ENCODE measurements at regions not wholly inside any gene's neighbourhood (a gene's known extent, or its start where the extent isn't known, plus 50 kb on each side); places are given as distances from the start of the nearest gene placed in this dataset.

DNA sequence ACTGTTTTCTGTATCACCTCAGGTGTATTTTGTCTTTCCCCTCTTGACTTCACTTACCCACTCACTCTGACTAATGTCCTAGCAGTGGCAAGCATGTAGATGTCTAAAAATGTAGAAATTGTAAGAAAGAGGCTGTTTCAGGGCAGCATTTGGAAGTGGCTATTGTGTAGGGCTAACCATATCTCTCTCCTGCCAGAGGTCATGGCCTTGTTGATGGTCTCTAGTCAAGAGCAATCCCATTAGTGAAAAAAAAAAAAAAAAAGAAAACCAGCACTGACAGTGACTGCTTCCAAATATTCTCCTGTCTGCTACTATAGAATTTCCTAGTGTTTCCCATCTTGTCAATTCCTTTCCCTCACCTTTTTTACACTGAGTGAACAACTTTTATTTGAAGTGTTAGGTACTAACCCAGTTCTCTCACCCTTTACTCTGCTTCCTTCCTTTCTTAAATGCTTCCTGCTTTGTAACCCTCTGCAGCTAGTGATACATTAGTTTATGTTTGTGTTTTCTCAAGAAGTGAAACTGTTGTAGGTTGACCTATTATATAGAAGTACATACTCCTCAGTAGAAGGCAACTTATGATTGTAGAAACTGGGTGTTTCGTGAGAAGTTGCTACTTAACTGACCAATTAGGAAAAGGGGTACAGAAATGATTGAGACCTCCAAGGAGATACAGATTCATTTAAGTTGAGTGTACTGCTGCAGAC is 174.1 kb upstream of the PTPRK start (continued):
- TF ChIP-seq, protein P1, sequence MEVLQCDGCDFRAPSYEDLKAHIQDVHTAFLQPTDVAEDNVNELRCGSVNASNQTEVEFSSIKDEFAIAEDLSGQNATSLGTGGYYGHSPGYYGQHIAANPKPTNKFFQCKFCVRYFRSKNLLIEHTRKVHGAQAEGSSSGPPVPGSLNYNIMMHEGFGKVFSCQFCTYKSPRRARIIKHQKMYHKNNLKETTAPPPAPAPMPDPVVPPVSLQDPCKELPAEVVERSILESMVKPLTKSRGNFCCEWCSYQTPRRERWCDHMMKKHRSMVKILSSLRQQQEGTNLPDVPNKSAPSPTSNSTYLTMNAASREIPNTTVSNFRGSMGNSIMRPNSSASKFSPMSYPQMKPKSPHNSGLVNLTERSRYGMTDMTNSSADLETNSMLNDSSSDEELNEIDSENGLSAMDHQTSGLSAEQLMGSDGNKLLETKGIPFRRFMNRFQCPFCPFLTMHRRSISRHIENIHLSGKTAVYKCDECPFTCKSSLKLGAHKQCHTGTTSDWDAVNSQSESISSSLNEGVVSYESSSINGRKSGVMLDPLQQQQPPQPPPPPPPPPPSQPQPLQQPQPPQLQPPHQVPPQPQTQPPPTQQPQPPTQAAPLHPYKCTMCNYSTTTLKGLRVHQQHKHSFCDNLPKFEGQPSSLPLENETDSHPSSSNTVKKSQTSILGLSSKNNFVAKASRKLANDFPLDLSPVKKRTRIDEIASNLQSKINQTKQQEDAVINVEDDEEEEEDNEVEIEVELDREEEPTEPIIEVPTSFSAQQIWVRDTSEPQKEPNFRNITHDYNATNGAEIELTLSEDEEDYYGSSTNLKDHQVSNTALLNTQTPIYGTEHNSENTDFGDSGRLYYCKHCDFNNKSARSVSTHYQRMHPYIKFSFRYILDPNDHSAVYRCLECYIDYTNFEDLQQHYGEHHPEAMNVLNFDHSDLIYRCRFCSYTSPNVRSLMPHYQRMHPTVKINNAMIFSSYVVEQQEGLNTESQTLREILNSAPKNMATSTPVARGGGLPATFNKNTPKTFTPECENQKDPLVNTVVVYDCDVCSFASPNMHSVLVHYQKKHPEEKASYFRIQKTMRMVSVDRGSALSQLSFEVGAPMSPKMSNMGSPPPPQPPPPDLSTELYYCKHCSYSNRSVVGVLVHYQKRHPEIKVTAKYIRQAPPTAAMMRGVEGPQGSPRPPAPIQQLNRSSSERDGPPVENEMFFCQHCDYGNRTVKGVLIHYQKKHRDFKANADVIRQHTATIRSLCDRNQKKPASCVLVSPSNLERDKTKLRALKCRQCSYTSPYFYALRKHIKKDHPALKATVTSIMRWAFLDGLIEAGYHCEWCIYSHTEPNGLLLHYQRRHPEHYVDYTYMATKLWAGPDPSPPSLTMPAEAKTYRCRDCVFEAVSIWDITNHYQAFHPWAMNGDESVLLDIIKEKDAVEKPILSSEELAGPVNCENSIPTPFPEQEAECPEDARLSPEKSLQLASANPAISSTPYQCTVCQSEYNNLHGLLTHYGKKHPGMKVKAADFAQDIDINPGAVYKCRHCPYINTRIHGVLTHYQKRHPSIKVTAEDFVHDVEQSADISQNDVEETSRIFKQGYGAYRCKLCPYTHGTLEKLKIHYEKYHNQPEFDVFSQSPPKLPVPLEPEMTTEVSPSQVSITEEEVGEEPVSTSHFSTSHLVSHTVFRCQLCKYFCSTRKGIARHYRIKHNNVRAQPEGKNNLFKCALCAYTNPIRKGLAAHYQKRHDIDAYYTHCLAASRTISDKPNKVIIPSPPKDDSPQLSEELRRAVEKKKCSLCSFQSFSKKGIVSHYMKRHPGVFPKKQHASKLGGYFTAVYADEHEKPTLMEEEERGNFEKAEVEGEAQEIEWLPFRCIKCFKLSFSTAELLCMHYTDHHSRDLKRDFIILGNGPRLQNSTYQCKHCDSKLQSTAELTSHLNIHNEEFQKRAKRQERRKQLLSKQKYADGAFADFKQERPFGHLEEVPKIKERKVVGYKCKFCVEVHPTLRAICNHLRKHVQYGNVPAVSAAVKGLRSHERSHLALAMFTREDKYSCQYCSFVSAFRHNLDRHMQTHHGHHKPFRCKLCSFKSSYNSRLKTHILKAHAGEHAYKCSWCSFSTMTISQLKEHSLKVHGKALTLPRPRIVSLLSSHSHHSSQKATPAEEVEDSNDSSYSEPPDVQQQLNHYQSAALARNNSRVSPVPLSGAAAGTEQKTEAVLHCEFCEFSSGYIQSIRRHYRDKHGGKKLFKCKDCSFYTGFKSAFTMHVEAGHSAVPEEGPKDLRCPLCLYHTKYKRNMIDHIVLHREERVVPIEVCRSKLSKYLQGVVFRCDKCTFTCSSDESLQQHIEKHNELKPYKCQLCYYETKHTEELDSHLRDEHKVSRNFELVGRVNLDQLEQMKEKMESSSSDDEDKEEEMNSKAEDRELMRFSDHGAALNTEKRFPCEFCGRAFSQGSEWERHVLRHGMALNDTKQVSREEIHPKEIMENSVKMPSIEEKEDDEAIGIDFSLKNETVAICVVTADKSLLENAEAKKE (CRISPR knock-in tag; IDR thresholded peaks at IDR 0.05) = no peak
- TF ChIP-seq NANOG (IDR thresholded peaks at IDR 0.05; ENCODE audit: borderline replicate concordance) = no peak

DNA sequence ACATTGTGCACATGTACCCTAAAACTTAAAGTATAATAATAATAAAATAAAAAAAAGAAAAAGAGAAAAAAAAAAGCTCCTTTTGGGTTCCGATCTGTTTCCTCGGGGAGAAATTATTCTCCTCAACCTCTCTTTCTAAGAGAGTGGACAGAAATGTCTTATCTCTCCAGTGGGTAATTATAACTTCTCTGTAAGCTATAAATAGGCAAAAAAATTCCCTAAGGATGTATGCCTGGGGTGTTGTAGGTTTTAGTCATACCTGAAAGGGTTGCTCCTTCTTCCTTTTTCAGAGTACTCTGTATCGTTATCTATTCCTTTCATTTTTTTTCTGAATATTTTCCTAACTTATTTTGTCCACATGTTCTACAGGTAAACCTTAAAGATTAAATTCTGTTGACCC is 169.7 kb upstream of the PTPRK start:
- Mint-ChIP-seq H3K36me3 (ENCODE audit: low read depth) (no peaks in the 10 kb centered on the region), H3K9me3 (no peaks in the 10 kb centered on the region), H3K27me3 (ENCODE audit: insufficient read depth, low read depth, poor library complexity) (no peaks in the 10 kb centered on the region), H3K4me1 (peaks cover 10% of the 10 kb centered on the region), H3K4me3 (no peak overlapping the region), H3K27ac (no peak overlapping the region)
- H3K4me3 ChIP-seq = no peak overlapping the region
- no peaks in the 10 kb centered on the region for H3K9me2 ChIP-seq (ENCODE audit: insufficient read depth)
- H3K27me3 ChIP-seq (ENCODE audit: insufficient read depth) = no peaks in the 10 kb centered on the region
- no peak overlapping the region for H3K4me2 ChIP-seq
- no peaks in the 10 kb centered on the region for H3F3A ChIP-seq (replicated peaks; ENCODE audit: low read depth)
- no peaks in the 10 kb centered on the region for H4K20me1 ChIP-seq (replicated peaks; ENCODE audit: insufficient read depth)
- H3K36me3 ChIP-seq (ENCODE audit: insufficient read depth) = no peaks in the 10 kb centered on the region
- H2AFZ ChIP-seq = no peak overlapping the region
- no peak for ATAC-seq
- no peak for DNase-seq (ENCODE audit: low spot score)
- no peaks in the 10 kb centered on the region for H3K79me2 ChIP-seq (replicated peaks; ENCODE audit: insufficient read depth)
- no peak for TF ChIP-seq EZH2phosphoT487 (IDR thresholded peaks at IDR 0.05; ENCODE audit: unreplicated experiment)
- TF ChIP-seq, protein P2, sequence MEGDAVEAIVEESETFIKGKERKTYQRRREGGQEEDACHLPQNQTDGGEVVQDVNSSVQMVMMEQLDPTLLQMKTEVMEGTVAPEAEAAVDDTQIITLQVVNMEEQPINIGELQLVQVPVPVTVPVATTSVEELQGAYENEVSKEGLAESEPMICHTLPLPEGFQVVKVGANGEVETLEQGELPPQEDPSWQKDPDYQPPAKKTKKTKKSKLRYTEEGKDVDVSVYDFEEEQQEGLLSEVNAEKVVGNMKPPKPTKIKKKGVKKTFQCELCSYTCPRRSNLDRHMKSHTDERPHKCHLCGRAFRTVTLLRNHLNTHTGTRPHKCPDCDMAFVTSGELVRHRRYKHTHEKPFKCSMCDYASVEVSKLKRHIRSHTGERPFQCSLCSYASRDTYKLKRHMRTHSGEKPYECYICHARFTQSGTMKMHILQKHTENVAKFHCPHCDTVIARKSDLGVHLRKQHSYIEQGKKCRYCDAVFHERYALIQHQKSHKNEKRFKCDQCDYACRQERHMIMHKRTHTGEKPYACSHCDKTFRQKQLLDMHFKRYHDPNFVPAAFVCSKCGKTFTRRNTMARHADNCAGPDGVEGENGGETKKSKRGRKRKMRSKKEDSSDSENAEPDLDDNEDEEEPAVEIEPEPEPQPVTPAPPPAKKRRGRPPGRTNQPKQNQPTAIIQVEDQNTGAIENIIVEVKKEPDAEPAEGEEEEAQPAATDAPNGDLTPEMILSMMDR (conservative IDR thresholded peaks at IDR 0.05; ENCODE audit: low read depth in 2 of 2) = no peak
- no peak overlapping the region for H3K27ac ChIP-seq (ENCODE audit: low read depth)
- H3K4me1 ChIP-seq (ENCODE audit: insufficient read depth) = peaks cover 11% of the 10 kb centered on the region

Data from GM23338 (cell line).